ENCODE measurements at regions not wholly inside any gene's neighbourhood (a gene's known extent, or its start where the extent isn't known, plus 50 kb on each side); places are given as distances from the start of the nearest gene placed in this dataset.

DNA sequence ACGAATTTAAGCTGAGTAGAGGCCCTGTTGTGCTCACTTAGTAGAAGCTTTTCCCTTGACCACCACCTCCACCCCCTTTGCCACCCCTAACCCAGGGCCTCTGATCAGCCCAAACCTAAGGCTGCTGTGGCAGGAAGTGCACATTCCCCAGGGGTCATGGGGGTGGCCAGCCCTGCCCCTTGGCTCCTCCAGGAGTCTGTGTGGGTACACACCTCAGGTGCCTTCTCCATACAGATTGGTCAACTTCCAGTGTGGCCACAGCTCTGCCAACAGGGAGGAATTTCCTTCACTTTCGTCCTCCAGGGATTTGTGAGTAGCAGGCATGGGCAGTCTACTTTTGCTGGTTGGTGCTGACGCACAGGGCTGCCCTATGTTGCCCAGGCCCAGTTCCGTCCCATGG is 249.9 kb upstream of the ZNF32 start:
- Mint-ChIP-seq H3K27me3 (ENCODE audit: low read depth in 3 of 3) (peaks cover 0 to 15% (median 4%) of the 10 kb centered on the region in 3 donors), H3K36me3 (no peaks in the 10 kb centered on the region), H3K4me3 (no peak overlapping the region), H3K27ac (no peak overlapping the region), H3K9me3 (peaks cover 0 to 3% (median 0%) of the 10 kb centered on the region in 7 donors), H3K4me1 (no peaks in the 10 kb centered on the region)
- no peaks in the 10 kb centered on the region for H3K27me3 ChIP-seq (ENCODE audit: control insufficient read depth in 2 of 2, insufficient read depth in 2 of 2, low read length in 2 of 2)
- H4K20me1 ChIP-seq (ENCODE audit: insufficient read depth, low read length) = no peaks in the 10 kb centered on the region
- WGBS (ENCODE audit: insufficient coverage) = 98% methylated on average over 4 of the region's 4 CpGs
- no peak overlapping the region for H3K4me3 ChIP-seq (replicated peaks in 1 of 3; ENCODE audit: low read depth in 2 of 3, low read length in 3 of 3)
- intact Hi-C loops (cut with micrococcal nuclease) = no loop called here
- no peak overlapping the region for H3K9ac ChIP-seq (ENCODE audit: insufficient read depth, low read length, poor library complexity, severe bottlenecking)
- H3K79me2 ChIP-seq (ENCODE audit: insufficient read depth, low read length) = no peaks in the 10 kb centered on the region
- no peaks in the 10 kb centered on the region for H3K4me1 ChIP-seq (ENCODE audit: control insufficient read depth in 1 of 2, insufficient read depth in 2 of 2, low read length in 2 of 2)
- H3K27ac ChIP-seq (ENCODE audit: low read depth in 1 of 2, low read length in 2 of 2) = no peak overlapping the region
- TF ChIP-seq, protein P1, sequence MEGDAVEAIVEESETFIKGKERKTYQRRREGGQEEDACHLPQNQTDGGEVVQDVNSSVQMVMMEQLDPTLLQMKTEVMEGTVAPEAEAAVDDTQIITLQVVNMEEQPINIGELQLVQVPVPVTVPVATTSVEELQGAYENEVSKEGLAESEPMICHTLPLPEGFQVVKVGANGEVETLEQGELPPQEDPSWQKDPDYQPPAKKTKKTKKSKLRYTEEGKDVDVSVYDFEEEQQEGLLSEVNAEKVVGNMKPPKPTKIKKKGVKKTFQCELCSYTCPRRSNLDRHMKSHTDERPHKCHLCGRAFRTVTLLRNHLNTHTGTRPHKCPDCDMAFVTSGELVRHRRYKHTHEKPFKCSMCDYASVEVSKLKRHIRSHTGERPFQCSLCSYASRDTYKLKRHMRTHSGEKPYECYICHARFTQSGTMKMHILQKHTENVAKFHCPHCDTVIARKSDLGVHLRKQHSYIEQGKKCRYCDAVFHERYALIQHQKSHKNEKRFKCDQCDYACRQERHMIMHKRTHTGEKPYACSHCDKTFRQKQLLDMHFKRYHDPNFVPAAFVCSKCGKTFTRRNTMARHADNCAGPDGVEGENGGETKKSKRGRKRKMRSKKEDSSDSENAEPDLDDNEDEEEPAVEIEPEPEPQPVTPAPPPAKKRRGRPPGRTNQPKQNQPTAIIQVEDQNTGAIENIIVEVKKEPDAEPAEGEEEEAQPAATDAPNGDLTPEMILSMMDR (IDR thresholded peaks at IDR 0.05) = no peak
- no peak for DNase-seq
- no peaks in the 10 kb centered on the region for H3K9me3 ChIP-seq (replicated peaks in 1 of 2; ENCODE audit: control insufficient read depth in 1 of 2, insufficient read depth in 1 of 2, low read length in 2 of 2)
- H3K4me2 ChIP-seq (replicated peaks; ENCODE audit: extremely low read depth, low read length, poor library complexity, severe bottlenecking) = no peak overlapping the region
- H2AFZ ChIP-seq (ENCODE audit: insufficient read depth, low read depth, low read length, poor library complexity, severe bottlenecking) = no peak overlapping the region
- H3K36me3 ChIP-seq (replicated peaks in 1 of 2; ENCODE audit: control insufficient read depth in 1 of 2, insufficient read depth in 2 of 2, low read length in 2 of 2) = no peaks in the 10 kb centered on the region

DNA sequence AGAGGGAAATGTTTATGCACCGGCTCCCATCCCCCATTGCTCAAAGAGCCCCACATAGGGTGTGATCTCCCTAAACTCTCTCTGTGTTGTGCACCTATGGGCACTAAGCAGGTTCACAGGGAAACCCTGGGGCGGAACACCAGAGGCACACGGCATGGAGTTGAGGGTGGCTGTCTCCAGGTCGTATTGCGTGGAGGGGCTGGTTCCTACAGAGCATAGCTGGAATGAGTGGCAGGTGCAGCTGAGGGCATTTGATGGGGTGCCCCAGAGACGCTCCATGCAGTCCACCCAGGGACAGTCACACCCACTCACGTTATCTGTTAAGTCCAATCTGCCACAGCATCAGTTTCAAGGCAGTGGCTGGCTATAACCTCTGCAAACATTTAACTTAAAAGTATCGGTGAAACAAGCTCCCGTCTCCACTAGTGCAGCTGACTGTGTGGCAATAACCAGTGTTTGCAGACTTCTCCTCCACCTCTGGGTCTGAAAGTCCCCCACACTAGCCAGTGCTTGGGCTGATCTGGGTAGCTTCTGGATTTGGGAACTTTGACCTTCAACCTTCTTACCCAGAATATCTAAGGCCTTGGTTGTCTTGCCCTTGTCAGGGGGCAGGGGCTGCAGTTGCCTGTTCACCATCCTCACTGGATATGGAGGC is 249.2 kb upstream of the ZNF32 start:
- H3K4me1 ChIP-seq (ENCODE audit: control insufficient read depth in 1 of 2, insufficient read depth in 2 of 2, low read length in 2 of 2) = no peaks in the 10 kb centered on the region
- no peaks in the 10 kb centered on the region for H3K36me3 ChIP-seq (replicated peaks in 1 of 2; ENCODE audit: control insufficient read depth in 1 of 2, insufficient read depth in 2 of 2, low read length in 2 of 2)
- H3K9me3 Mint-ChIP-seq = peaks cover 0 to 4% (median 2%) of the 10 kb centered on the region in 7 donors
- no peak overlapping the region for H3K27ac ChIP-seq (ENCODE audit: low read depth in 1 of 2, low read length in 2 of 2)
- no peaks in the 10 kb centered on the region for H3K79me2 ChIP-seq (ENCODE audit: insufficient read depth, low read length)
- intact Hi-C loops (cut with micrococcal nuclease) = no loop called here
- H3K4me2 ChIP-seq (replicated peaks; ENCODE audit: extremely low read depth, low read length, poor library complexity, severe bottlenecking) = no peak overlapping the region
- H3K4me3 Mint-ChIP-seq = no peak overlapping the region
- no peaks in the 10 kb centered on the region for H3K27me3 ChIP-seq (ENCODE audit: control insufficient read depth in 2 of 2, insufficient read depth in 2 of 2, low read length in 2 of 2)
- H4K20me1 ChIP-seq (ENCODE audit: insufficient read depth, low read length) = no peaks in the 10 kb centered on the region
- WGBS (ENCODE audit: insufficient coverage) = 97% methylated on average over 8 of the region's 9 CpGs
- H3K4me3 ChIP-seq (replicated peaks in 1 of 3; ENCODE audit: low read depth in 2 of 3, low read length in 3 of 3) = no peak overlapping the region
- H3K27ac Mint-ChIP-seq = no peak overlapping the region
- no peak for DNase-seq
- H3K9me3 ChIP-seq (replicated peaks in 1 of 2; ENCODE audit: control insufficient read depth in 1 of 2, insufficient read depth in 1 of 2, low read length in 2 of 2) = no peaks in the 10 kb centered on the region
- no peaks in the 10 kb centered on the region for H3K4me1 Mint-ChIP-seq
- peaks cover 0 to 17% (median 4%) of the 10 kb centered on the region in 3 donors for H3K27me3 Mint-ChIP-seq (ENCODE audit: low read depth in 3 of 3)
- no peak overlapping the region for H3K9ac ChIP-seq (ENCODE audit: insufficient read depth, low read length, poor library complexity, severe bottlenecking)
- H2AFZ ChIP-seq (ENCODE audit: insufficient read depth, low read depth, low read length, poor library complexity, severe bottlenecking) = no peak overlapping the region
- no peaks in the 10 kb centered on the region for H3K36me3 Mint-ChIP-seq
- TF ChIP-seq, protein P1 (IDR thresholded peaks at IDR 0.05) = no peak
